ENCODE measurements at regions not wholly inside any gene's neighbourhood (a gene's known extent, or its start where the extent isn't known, plus 50 kb on each side); places are given as distances from the start of the nearest gene placed in this dataset.

GRCh38 chr3:87041191-87041590, 50.2 kb upstream of the VGLL3 start:
- no peak for DNase-seq

All from stimulated activated CD4-positive, alpha-beta T cell treated with anti-CD3 and anti-CD28 coated beads, Interleukin-2, amount 100 ng/mL, for 24 hours (primary cell).